Endodermal cell (in vitro differentiated cells): ENCODE measurements at regions not wholly inside any gene's neighbourhood (a gene's known extent, or its start where the extent isn't known, plus 50 kb on each side); places are given as distances from the start of the nearest gene placed in this dataset.

ENCODE experiments used
- DNase-seq: peaks from one replicate; pipeline ENCODE4 v3.0.0-alpha.2; 2017
- H3K27ac ChIP-seq: 2 replicates; pipeline ENCODE4 v1.5.1; 2013; ENCODE audit warnings: mild to moderate bottlenecking, low read depth, low read length, moderate library complexity
- H3K27me3 ChIP-seq: 2 replicates; pipeline ENCODE4 v1.6.1; 2013; ENCODE audit warnings: mild to moderate bottlenecking, low read length, moderate library complexity; ENCODE audit not compliant: insufficient read depth, control insufficient read depth, poor library complexity, severe bottlenecking
- H3K36me3 ChIP-seq: 2 replicates; pipeline ENCODE4 v1.7.0; 2013; ENCODE audit warnings: mild to moderate bottlenecking, low read length, moderate library complexity; ENCODE audit not compliant: control insufficient read depth, insufficient read depth
- H3K4me1 ChIP-seq: one replicate; pipeline ENCODE4 v1.7.0; 2013; ENCODE audit warnings: low read length; ENCODE audit not compliant: control insufficient read depth, insufficient read depth
- H3K4me3 ChIP-seq: 2 replicates; pipeline ENCODE4 v1.5.1; 2013; ENCODE audit warnings: mild to moderate bottlenecking, low read length, moderate library complexity
- H3K9ac ChIP-seq: 2 replicates; pipeline ENCODE4 v1.6.1; 2013; ENCODE audit warnings: mild to moderate bottlenecking, low read length, moderate library complexity; ENCODE audit not compliant: poor library complexity, severe bottlenecking; ENCODE audit errors: extremely low read depth
- H3K9me3 ChIP-seq: 2 replicates; pipeline ENCODE4 v1.6.1; 2013; ENCODE audit warnings: mild to moderate bottlenecking, low read length, moderate library complexity; ENCODE audit not compliant: control insufficient read depth
- H3K27ac Mint-ChIP-seq: 2 replicates; pipeline ENCODE4 v1.8.0; 2020; ENCODE audit warnings: mixed read lengths
- H3K27me3 Mint-ChIP-seq: 2 replicates; pipeline ENCODE4 v1.8.0; 2021; ENCODE audit warnings: mild to moderate bottlenecking, mixed read lengths; ENCODE audit not compliant: insufficient read depth
- H3K36me3 Mint-ChIP-seq: 2 replicates; pipeline ENCODE4 v1.8.0; 2020; ENCODE audit warnings: low read depth, mixed read lengths
- H3K4me1 Mint-ChIP-seq: 2 replicates; pipeline ENCODE4 v1.8.0; 2020; ENCODE audit warnings: mixed read lengths
- H3K4me3 Mint-ChIP-seq: 2 replicates; pipeline ENCODE4 v1.8.0; 2020; ENCODE audit warnings: mild to moderate bottlenecking, moderate library complexity, mixed read lengths
- H3K9me3 Mint-ChIP-seq: 2 replicates; pipeline ENCODE4 v1.8.0; 2020; ENCODE audit warnings: mild to moderate bottlenecking, mixed read lengths
- CTCF ChIP-seq: fragments of 200-600 bp; sonication (generic); conservative IDR thresholded peaks from 2 replicates; pipeline ENCODE4 v1.5.0; 2021; ENCODE audit warnings: antibody characterized with exemption, mild to moderate bottlenecking
- WGBS, 2 experiments: methylation state at CpG; one replicate each; pipeline versions ENCODE4 v1.1.5 to v1.1.7; 2013; ENCODE audit warnings: missing lambda C conversion rate in 2 of 2, mixed read lengths in 1 of 2; ENCODE audit not compliant: insufficient coverage in 1 of 2, insufficient read length in 1 of 2; 5-methylcytosine and 5-hydroxymethylcytosine counted together

GRCh38 chr11:33630936-33631748 lies 69.5 kb downstream of the C11orf91 start:
- no peak overlapping the region for H3K27ac Mint-ChIP-seq
- H3K36me3 ChIP-seq: no peaks in the 10 kb centered on the region
- no peak overlapping the region for H3K9ac ChIP-seq
- peaks cover 19% of the 10 kb centered on the region for H3K9me3 Mint-ChIP-seq
- no peaks in the 10 kb centered on the region for H3K27me3 Mint-ChIP-seq
- no peaks in the 10 kb centered on the region for H3K4me1 ChIP-seq
- H3K4me3 Mint-ChIP-seq: no peak overlapping the region
- peaks cover 5% of the 10 kb centered on the region for H3K9me3 ChIP-seq
- H3K27me3 ChIP-seq: no peaks in the 10 kb centered on the region
- H3K4me3 ChIP-seq: no peak overlapping the region
- peaks cover 5% of the 10 kb centered on the region for H3K4me1 Mint-ChIP-seq
- no peak for DNase-seq
- WGBS, 2 experiments: 90 to 97% methylated on average over 9 to 12 of the region's 12 CpGs
- H3K36me3 Mint-ChIP-seq: peaks cover 3% of the 10 kb centered on the region
- no peak overlapping the region for H3K27ac ChIP-seq
- TF ChIP-seq CTCF: peak; percentile 38

GRCh38 chr11:33624083-33624482 lies 76.5 kb downstream of the C11orf91 start:
- Mint-ChIP-seq H3K27me3 (no peaks in the 10 kb centered on the region), H3K4me1 (peaks cover 4% of the 10 kb centered on the region), H3K36me3 (no peaks in the 10 kb centered on the region), H3K4me3 (no peak overlapping the region), H3K9me3 (no peaks in the 10 kb centered on the region), H3K27ac (no peak overlapping the region)
- Histone ChIP-seq H3K4me1 (no peaks in the 10 kb centered on the region), H3K27me3 (no peaks in the 10 kb centered on the region), H3K27ac (no peak overlapping the region), H3K9ac (no peak overlapping the region), H3K9me3 (no peaks in the 10 kb centered on the region), H3K36me3 (no peaks in the 10 kb centered on the region), H3K4me3 (no peak overlapping the region)
- no peak for DNase-seq
- no peak for TF ChIP-seq CTCF

- H3K27me3 Mint-ChIP-seq: no peaks in the 10 kb centered on the region
- H3K36me3 Mint-ChIP-seq: no peaks in the 10 kb centered on the region
- 74% methylated on average over 6 of the region's 6 CpGs; no CpG with 5 or more reads in 1 of the 2 experiments for WGBS, 2 experiments
- peaks cover 4% of the 10 kb centered on the region for H3K4me1 Mint-ChIP-seq
- no peak overlapping the region for H3K27ac Mint-ChIP-seq
- TF ChIP-seq CTCF: no peak
- Histone ChIP-seq H3K27ac (no peak overlapping the region), H3K9me3 (no peaks in the 10 kb centered on the region), H3K9ac (no peak overlapping the region), H3K4me3 (no peak overlapping the region), H3K4me1 (no peaks in the 10 kb centered on the region), H3K27me3 (no peaks in the 10 kb centered on the region), H3K36me3 (no peaks in the 10 kb centered on the region)
- no peak overlapping the region for H3K4me3 Mint-ChIP-seq
- DNase-seq: no peak
- H3K9me3 Mint-ChIP-seq: no peaks in the 10 kb centered on the region
Measured at GRCh38 chr11:33622806-33623205, 77.8 kb downstream of the C11orf91 start.
